ENCODE measurements at regions not wholly inside any gene's neighbourhood (a gene's known extent, or its start where the extent isn't known, plus 50 kb on each side); places are given as distances from the start of the nearest gene placed in this dataset.

DNA sequence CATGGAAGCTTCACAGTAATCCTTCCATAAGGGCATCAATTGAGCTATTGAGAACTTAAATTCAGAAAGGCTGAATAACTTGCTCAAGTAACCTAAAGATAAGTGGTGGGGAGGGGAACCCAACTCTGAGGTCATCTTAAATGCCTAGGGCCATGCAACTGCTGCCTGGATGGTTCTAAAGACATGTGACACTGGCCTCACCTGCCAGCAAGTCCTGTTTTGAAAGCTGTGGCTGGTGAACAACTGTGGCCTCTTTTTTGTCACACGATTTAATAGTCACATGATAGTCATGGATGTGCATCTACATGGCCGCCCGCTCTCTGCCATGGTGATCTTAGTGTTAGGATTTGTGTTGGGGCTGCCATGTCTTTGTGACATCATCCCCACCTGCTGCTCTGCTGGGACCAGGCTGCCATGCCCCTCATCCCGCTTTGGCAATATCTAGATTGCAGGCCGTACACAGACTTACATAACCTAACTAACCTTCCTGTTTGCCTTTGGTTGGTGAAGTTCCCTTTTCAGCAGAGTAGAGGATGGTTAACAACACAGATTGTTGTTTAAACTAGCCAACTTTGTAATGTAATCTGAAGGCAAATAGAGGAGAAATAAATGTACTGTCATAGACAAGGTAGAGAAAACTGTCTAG, 177.9 kb upstream of the SH3BP4 start:
- TF ChIP-seq, protein P1, sequence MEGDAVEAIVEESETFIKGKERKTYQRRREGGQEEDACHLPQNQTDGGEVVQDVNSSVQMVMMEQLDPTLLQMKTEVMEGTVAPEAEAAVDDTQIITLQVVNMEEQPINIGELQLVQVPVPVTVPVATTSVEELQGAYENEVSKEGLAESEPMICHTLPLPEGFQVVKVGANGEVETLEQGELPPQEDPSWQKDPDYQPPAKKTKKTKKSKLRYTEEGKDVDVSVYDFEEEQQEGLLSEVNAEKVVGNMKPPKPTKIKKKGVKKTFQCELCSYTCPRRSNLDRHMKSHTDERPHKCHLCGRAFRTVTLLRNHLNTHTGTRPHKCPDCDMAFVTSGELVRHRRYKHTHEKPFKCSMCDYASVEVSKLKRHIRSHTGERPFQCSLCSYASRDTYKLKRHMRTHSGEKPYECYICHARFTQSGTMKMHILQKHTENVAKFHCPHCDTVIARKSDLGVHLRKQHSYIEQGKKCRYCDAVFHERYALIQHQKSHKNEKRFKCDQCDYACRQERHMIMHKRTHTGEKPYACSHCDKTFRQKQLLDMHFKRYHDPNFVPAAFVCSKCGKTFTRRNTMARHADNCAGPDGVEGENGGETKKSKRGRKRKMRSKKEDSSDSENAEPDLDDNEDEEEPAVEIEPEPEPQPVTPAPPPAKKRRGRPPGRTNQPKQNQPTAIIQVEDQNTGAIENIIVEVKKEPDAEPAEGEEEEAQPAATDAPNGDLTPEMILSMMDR (conservative IDR thresholded peaks at IDR 0.05; ENCODE audit: low read depth, low read length), result no peak
- TF ChIP-seq EZH2 (IDR thresholded peaks at IDR 0.05; ENCODE audit: borderline replicate concordance, low read depth, low read length, poor library complexity, severe bottlenecking), result no peak
- intact Hi-C loops (cut with micrococcal nuclease; ENCODE audit: unreplicated experiment), result no loop called here
- BruUV-seq (replicated peaks), result no TSS peak
- no peaks in the 10 kb centered on the region for H3K9me3 ChIP-seq (ENCODE audit: low read depth, low read length, poor library complexity, severe bottlenecking)
- ChIA-PET CTCF (no interaction called here), POLR2A (ENCODE audit: low non-redundant PET) (no interaction called here)
- H3K36me3 ChIP-seq (ENCODE audit: insufficient read depth, low read length, poor library complexity, severe bottlenecking), result no peaks in the 10 kb centered on the region
- H3K4me3 ChIP-seq (ENCODE audit: low read depth, low read length, poor library complexity, severe bottlenecking), result no peak overlapping the region
- no peaks in the 10 kb centered on the region for H3K27me3 ChIP-seq (replicated peaks; ENCODE audit: insufficient read depth, low read depth, low read length, poor library complexity)
- DNase-seq (ENCODE audit: low spot score), result no peak
- peaks cover 21% of the 10 kb centered on the region for H3K4me1 ChIP-seq (ENCODE audit: insufficient read depth, low read length, poor library complexity, severe bottlenecking)
- no peak overlapping the region for H3K27ac ChIP-seq (ENCODE audit: low read depth, low read length, poor library complexity, severe bottlenecking)

DNA sequence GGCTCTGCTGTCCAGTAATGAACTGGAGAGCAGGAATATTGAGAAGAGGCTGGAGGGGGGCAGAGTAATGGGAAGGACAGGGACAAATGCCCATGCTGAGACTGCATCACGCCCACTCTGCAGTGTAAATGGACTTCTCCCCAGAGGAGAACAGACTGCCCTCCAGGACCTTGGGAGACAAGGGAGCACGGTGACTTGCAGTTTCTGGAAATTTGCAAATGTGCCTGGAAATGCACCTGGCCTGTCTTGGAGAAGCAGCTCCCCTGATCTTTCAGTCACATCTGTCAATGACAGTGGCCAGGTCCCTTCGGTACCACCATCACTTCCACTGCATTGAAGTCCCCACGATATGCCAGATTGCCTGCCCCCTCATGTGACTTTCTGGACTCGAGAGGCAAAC, 178.7 kb upstream of the SH3BP4 start:
- BruUV-seq (replicated peaks), result no TSS peak
- intact Hi-C loops (cut with micrococcal nuclease; ENCODE audit: unreplicated experiment), result no loop called here
- POLR2A ChIA-PET (ENCODE audit: low non-redundant PET), result no interaction called here
- H3K27me3 ChIP-seq (replicated peaks; ENCODE audit: insufficient read depth, low read depth, low read length, poor library complexity), result no peaks in the 10 kb centered on the region
- H3K4me1 ChIP-seq (ENCODE audit: insufficient read depth, low read length, poor library complexity, severe bottlenecking), result peaks cover 21% of the 10 kb centered on the region
- H3K27ac ChIP-seq (ENCODE audit: low read depth, low read length, poor library complexity, severe bottlenecking), result no peak overlapping the region
- no peaks in the 10 kb centered on the region for H3K9me3 ChIP-seq (ENCODE audit: low read depth, low read length, poor library complexity, severe bottlenecking)
- H3K4me3 ChIP-seq (ENCODE audit: low read depth, low read length, poor library complexity, severe bottlenecking), result no peak overlapping the region
- TF ChIP-seq, protein P1 (conservative IDR thresholded peaks at IDR 0.05; ENCODE audit: low read depth, low read length), result no peak
- no peak for TF ChIP-seq EZH2 (IDR thresholded peaks at IDR 0.05; ENCODE audit: borderline replicate concordance, low read depth, low read length, poor library complexity, severe bottlenecking)
- no peaks in the 10 kb centered on the region for H3K36me3 ChIP-seq (ENCODE audit: insufficient read depth, low read length, poor library complexity, severe bottlenecking)
- DNase-seq (ENCODE audit: low spot score), result no peak
- CTCF ChIA-PET, result no interaction called here

DNA sequence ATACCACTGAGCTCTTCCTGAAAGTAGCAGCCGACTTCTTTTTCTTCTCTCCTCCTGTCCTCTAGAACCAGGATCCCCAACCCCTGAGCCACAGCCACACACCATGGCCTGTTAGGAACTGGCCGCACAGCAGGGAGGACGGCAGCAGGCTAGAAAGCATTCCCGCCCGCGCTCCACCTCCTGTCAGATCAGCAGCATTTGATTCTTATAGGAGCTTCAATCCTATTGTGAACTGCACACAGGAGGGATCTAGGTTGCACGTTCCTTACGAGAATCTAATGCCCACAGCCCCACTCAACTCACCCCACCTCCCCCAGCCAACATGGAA, 179.1 kb upstream of the SH3BP4 start:
- ChIA-PET CTCF (no interaction called here), POLR2A (ENCODE audit: low non-redundant PET) (no interaction called here)
- H3K27me3 ChIP-seq (replicated peaks; ENCODE audit: insufficient read depth, low read depth, low read length, poor library complexity), result no peaks in the 10 kb centered on the region
- H3K27ac ChIP-seq (ENCODE audit: low read depth, low read length, poor library complexity, severe bottlenecking), result no peak overlapping the region
- peaks cover 21% of the 10 kb centered on the region for H3K4me1 ChIP-seq (ENCODE audit: insufficient read depth, low read length, poor library complexity, severe bottlenecking)
- TF ChIP-seq, protein P1 (conservative IDR thresholded peaks at IDR 0.05; ENCODE audit: low read depth, low read length), result no peak
- TF ChIP-seq EZH2 (IDR thresholded peaks at IDR 0.05; ENCODE audit: borderline replicate concordance, low read depth, low read length, poor library complexity, severe bottlenecking), result no peak
- BruUV-seq (replicated peaks), result no TSS peak
- no peak overlapping the region for H3K4me3 ChIP-seq (ENCODE audit: low read depth, low read length, poor library complexity, severe bottlenecking)
- DNase-seq (ENCODE audit: low spot score), result no peak
- intact Hi-C loops (cut with micrococcal nuclease; ENCODE audit: unreplicated experiment), result no loop called here
- no peaks in the 10 kb centered on the region for H3K36me3 ChIP-seq (ENCODE audit: insufficient read depth, low read length, poor library complexity, severe bottlenecking)
- no peaks in the 10 kb centered on the region for H3K9me3 ChIP-seq (ENCODE audit: low read depth, low read length, poor library complexity, severe bottlenecking)

Data from A673 (cell line).